H1 (cell line): ENCODE measurements at regions not wholly inside any gene's neighbourhood (a gene's known extent, or its start where the extent isn't known, plus 50 kb on each side); places are given as distances from the start of the nearest gene placed in this dataset.
A peak's percentile ranks its signal among the peaks of the same experiment; 100 is the strongest.

Source experiments
- CTCF ChIA-PET: fragments of 300-600 bp; sonication (Branson Sonifier 250); formaldehyde crosslinking; loops from one replicate; lab custom pipeline; 2021; ENCODE audit not compliant: partially characterized antibody; lab: Charles Lee
- POLR2A ChIA-PET: fragments of 300-600 bp; sonication (Branson Sonifier 250); formaldehyde crosslinking; loops from one replicate; lab custom pipeline; 2021; ENCODE audit warnings: inconsistent platforms; ENCODE audit not compliant: partially characterized antibody; lab: Charles Lee
- DNase-seq, 2 experiments: peaks; one replicate each; pipeline versions ENCODE4 v3.0.0 to v3.0.0-alpha.2; 2010 to 2022; ENCODE audit warnings: low spot score in 2 of 2, low read depth in 1 of 2, mixed read lengths in 1 of 2
- FAIRE-seq: peaks from 2 replicates; lab custom pipeline; 2011; peaks lifted over from hg19 to GRCh38; lab: Jason Lieb, UNC
- H2AFZ ChIP-seq: 2 replicates; pipeline ENCODE4 v1.8.1; 2012; ENCODE audit warnings: low read length, inconsistent platforms
- H2AK5ac ChIP-seq: 2 replicates; pipeline ENCODE4 v1.6.1; 2013; ENCODE audit warnings: low read depth, low read length
- H2BK120ac ChIP-seq: replicated peaks from 2 replicates; pipeline ENCODE3; 2013; ENCODE audit warnings: low read depth, low read length, inconsistent platforms
- H2BK12ac ChIP-seq: 2 replicates; pipeline ENCODE4 v1.6.1; 2013; ENCODE audit warnings: low read depth, low read length
- H2BK15ac ChIP-seq: 2 replicates; pipeline ENCODE4 v1.6.1; 2013; ENCODE audit warnings: low read length
- H2BK20ac ChIP-seq: 2 replicates; pipeline ENCODE4 v1.6.1; 2013; ENCODE audit warnings: low read length
- H2BK5ac ChIP-seq: 2 replicates; pipeline ENCODE4 v1.6.1; 2013; ENCODE audit warnings: low read depth, low read length
- H3K14ac ChIP-seq: 2 replicates; pipeline ENCODE4 v1.6.1; 2013; ENCODE audit warnings: inconsistent platforms; ENCODE audit not compliant: insufficient read length
- H3K18ac ChIP-seq: 2 replicates; pipeline ENCODE4 v1.6.1; 2013; ENCODE audit warnings: low read length; ENCODE audit errors: extremely low read depth
- H3K23ac ChIP-seq: 2 replicates; pipeline ENCODE4 v1.6.1; 2013; ENCODE audit warnings: inconsistent platforms; ENCODE audit not compliant: insufficient read length
- H3K23me2 ChIP-seq: 2 replicates; pipeline ENCODE4 v1.6.1; 2013; ENCODE audit warnings: low read depth, low read length
- H3K27ac ChIP-seq: 2 replicates; pipeline ENCODE4 v1.6.1; 2011; ENCODE audit warnings: low read depth, low read length, inconsistent platforms
- H3K27me3 ChIP-seq, 4 experiments: replicated peaks in 1 of 4; 1 replicate in 1 of 4; 2 replicates in 3 of 4; pipeline versions ENCODE4 v1.6.1 to v1.8.1; 2011 to 2013; ENCODE audit warnings: low read length in 3 of 4, mild to moderate bottlenecking in 3 of 4, inconsistent platforms in 2 of 4, mixed read lengths in 2 of 4, moderate library complexity in 1 of 4; ENCODE audit not compliant: control insufficient read depth in 3 of 4, insufficient read depth in 3 of 4; ENCODE audit errors: extremely low read depth in 1 of 4
- H3K36me3 ChIP-seq, 4 experiments: 2 replicates each; pipeline versions ENCODE4 v1.6.1 to v1.8.1; 2011 to 2013; ENCODE audit warnings: mild to moderate bottlenecking in 4 of 4, low read length in 3 of 4, moderate library complexity in 2 of 4, control low read depth in 1 of 4, inconsistent platforms in 1 of 4; ENCODE audit not compliant: insufficient read depth in 4 of 4, control insufficient read depth in 2 of 4
- H3K4ac ChIP-seq: replicated peaks from 2 replicates; pipeline ENCODE3; 2013; ENCODE audit warnings: low read length, low read depth, mixed read lengths, inconsistent platforms; ENCODE audit not compliant: insufficient read length
- H3K4me1 ChIP-seq, 4 experiments: replicated peaks in 1 of 4; 1 replicate in 1 of 4; 2 replicates in 3 of 4; pipeline versions ENCODE4 v1.6.1 to v1.8.1; 2011 to 2013; ENCODE audit warnings: low read length in 3 of 4, inconsistent platforms in 2 of 4, mixed read lengths in 1 of 4; ENCODE audit not compliant: insufficient read depth in 4 of 4, control insufficient read depth in 3 of 4
- H3K4me2 ChIP-seq, 2 experiments: 2 replicates each; pipeline versions ENCODE4 v1.6.1 to v1.8.1; 2011 to 2013; ENCODE audit warnings: low read depth in 2 of 2, low read length in 2 of 2, control low read depth in 1 of 2, inconsistent platforms in 1 of 2, mild to moderate bottlenecking in 1 of 2; ENCODE audit not compliant: insufficient read depth in 1 of 2
- H3K4me3 ChIP-seq, 4 experiments: fragments of 200-600, 300-600 bp in 1 of 4; sonication (generic), shearing (Covaris generic), sonication (Bioruptor Twin) in 1 of 4; 2 replicates each; pipeline versions ENCODE4 v1.5.1 to v1.8.1; 2011 to 2016; ENCODE audit warnings: low read length in 4 of 4, low read depth in 3 of 4, control low read depth in 2 of 4, inconsistent platforms in 2 of 4, mild to moderate bottlenecking in 2 of 4, mixed read lengths in 1 of 4, moderate library complexity in 1 of 4; ENCODE audit not compliant: insufficient read depth in 2 of 4; ENCODE audit errors: extremely low read depth in 1 of 4
- H3K56ac ChIP-seq: replicated peaks from 2 replicates; pipeline ENCODE3; 2013; ENCODE audit warnings: low read depth, mild to moderate bottlenecking, mixed read lengths, low read length, inconsistent platforms; ENCODE audit not compliant: insufficient read length
- H3K79me1 ChIP-seq: 2 replicates; pipeline ENCODE4 v1.6.1; 2013; ENCODE audit warnings: low read depth, low read length, control low read depth
- H3K79me2 ChIP-seq, 2 experiments: 2 replicates each; pipeline versions ENCODE4 v1.6.1 to v1.8.1; 2012 to 2013; ENCODE audit warnings: low read length in 2 of 2, mild to moderate bottlenecking in 2 of 2, inconsistent platforms in 1 of 2; ENCODE audit not compliant: insufficient read depth in 2 of 2, control insufficient read depth in 1 of 2
- H3K9ac ChIP-seq, 4 experiments: replicated peaks in 1 of 4; 1 replicate in 1 of 4; 2 replicates in 3 of 4; pipeline versions ENCODE4 v1.6.1 to v1.8.1; 2011 to 2013; ENCODE audit warnings: low read depth in 3 of 4, low read length in 3 of 4, control low read depth in 2 of 4, mild to moderate bottlenecking in 2 of 4, moderate library complexity in 2 of 4, inconsistent platforms in 1 of 4; ENCODE audit errors: extremely low read depth in 1 of 4
- H3K9me3 ChIP-seq, 2 experiments: 2 replicates each; pipeline versions ENCODE4 v1.6.1 to v1.8.1; 2012 to 2013; ENCODE audit warnings: mild to moderate bottlenecking in 2 of 2, moderate library complexity in 2 of 2, control low read depth in 1 of 2, inconsistent platforms in 1 of 2, low read depth in 1 of 2, low read length in 1 of 2, mixed read lengths in 1 of 2; ENCODE audit not compliant: insufficient read depth in 2 of 2
- H4K20me1 ChIP-seq, 2 experiments: replicated peaks in 1 of 2; 2 replicates each; pipeline versions ENCODE3 to v1.8.1; 2011 to 2013; ENCODE audit warnings: inconsistent platforms in 2 of 2, low read length in 2 of 2, mild to moderate bottlenecking in 1 of 2; ENCODE audit not compliant: insufficient read depth in 2 of 2, control insufficient read depth in 1 of 2
- H4K5ac ChIP-seq: 2 replicates; pipeline ENCODE4 v1.6.1; 2013; ENCODE audit warnings: low read length, low read depth, mixed read lengths, inconsistent platforms; ENCODE audit not compliant: insufficient read length
- H4K8ac ChIP-seq: 2 replicates; pipeline ENCODE4 v1.8.0; 2013; ENCODE audit warnings: mild to moderate bottlenecking, moderate library complexity, low read length, inconsistent platforms; ENCODE audit not compliant: insufficient read depth; ENCODE audit errors: extremely low read depth
- H4K91ac ChIP-seq: replicated peaks from 2 replicates; pipeline ENCODE3; 2013; ENCODE audit warnings: low read length, mixed read lengths, inconsistent platforms; ENCODE audit not compliant: insufficient read length
- RAD21 ChIP-seq, 2 experiments: IDR thresholded peaks in 1 of 2; conservative IDR thresholded peaks in 1 of 2; 2 replicates each; pipeline ENCODE4 v1.6.1; 2011; ENCODE audit warnings: low read depth in 2 of 2, low read length in 2 of 2, improper control_type of control experiment in 1 of 2, inconsistent platforms in 1 of 2, mild to moderate bottlenecking in 1 of 2, moderate library complexity in 1 of 2
- TEAD4 ChIP-seq: IDR thresholded peaks from 2 replicates; pipeline ENCODE4 v1.6.1; 2012; ENCODE audit warnings: low read depth, low read length, inconsistent platforms, mixed read lengths
- WGBS, 2 experiments: shearing (Covaris generic) in 1 of 2; methylation state at CpG; one replicate each; pipeline versions ENCODE4 v1.1.6 to v1.1.7; 2013 to 2015; ENCODE audit warnings: low lambda C conversion rate in 2 of 2, mixed read lengths in 2 of 2, inconsistent platforms in 1 of 2, low coverage in 1 of 2, missing lambda C conversion rate in 1 of 2; ENCODE audit not compliant: insufficient replicate concordance in 2 of 2, insufficient coverage in 1 of 2, insufficient read length in 1 of 2; ENCODE audit errors: extremely low coverage in 1 of 2, missing lambda C conversion rate in 1 of 2; 5-methylcytosine and 5-hydroxymethylcytosine counted together

DNA sequence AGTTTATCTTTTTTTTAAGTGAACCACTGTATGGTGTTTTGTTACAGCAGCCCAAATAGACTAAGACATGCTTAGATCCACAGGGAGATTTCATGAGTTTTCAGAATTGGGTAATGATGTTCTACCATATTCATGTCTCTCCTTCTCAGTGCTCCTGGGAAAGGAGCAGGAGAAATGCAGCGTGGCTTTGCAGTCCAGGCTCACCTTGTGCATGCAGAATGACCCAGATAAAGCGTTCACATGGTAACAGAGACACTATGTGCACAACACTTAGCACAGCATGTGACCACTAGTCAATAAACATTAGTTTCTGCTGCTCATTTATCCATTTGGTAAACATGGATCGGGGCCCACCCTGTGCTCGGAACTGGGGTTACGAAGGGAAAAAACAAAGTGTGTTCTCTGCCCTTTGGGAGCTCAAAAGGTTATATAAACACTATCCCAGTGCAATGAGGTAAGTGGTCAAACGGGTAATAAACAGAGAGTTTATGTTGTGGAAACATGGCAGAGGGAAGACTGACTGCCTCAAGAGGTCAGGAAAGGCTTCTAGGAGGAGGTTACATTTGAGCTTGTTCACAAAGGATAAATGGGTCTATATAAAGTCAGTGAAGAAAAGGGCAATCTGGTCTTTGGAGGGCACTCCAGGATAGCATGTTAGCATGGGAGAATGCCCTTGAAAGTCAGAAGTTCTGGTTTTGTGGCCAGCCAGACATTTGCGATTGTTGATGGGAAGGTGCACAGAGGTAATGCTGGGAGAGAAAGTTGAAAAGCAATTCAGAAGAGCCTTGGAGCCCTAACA, 299.2 kb downstream of the TDRD15 start:
- H2BK12ac ChIP-seq, result no peak overlapping the region
- no peak overlapping the region for H4K8ac ChIP-seq
- no peak overlapping the region for H4K5ac ChIP-seq
- no peak overlapping the region for H3K14ac ChIP-seq
- H3K36me3 ChIP-seq, result no peaks in the 10 kb centered on the region
- TF ChIP-seq TEAD4 (no peak), RAD21 (IDR thresholded peaks at IDR 0.05 in 1 of 2, conservative IDR thresholded peaks at IDR 0.05 in 1 of 2; ENCODE audit: low read depth in 2 of 2, low read length in 2 of 2) (0 out of 4 replicates have a peak, but pooled peaks of 1 of the 2 experiments have one; percentile 10)
- H3K9ac ChIP-seq, result no peak overlapping the region
- no peak overlapping the region for H3K56ac ChIP-seq
- ChIA-PET POLR2A (no interaction called here), CTCF (interaction anchor here (0.5 to 3.0 kb wide), 22 partner anchors 8 to 1403 kb away, joined by 3 to 16 read pairs (median 4); no protein-coding TSS in a partner anchor)
- no peak overlapping the region for H3K18ac ChIP-seq
- no peak overlapping the region for H2BK15ac ChIP-seq
- FAIRE-seq, result no peak
- H3K23me2 ChIP-seq, result peaks cover 3% of the 10 kb centered on the region; the same call in 1 of the 2 replicates
- H3K23ac ChIP-seq, result no peak overlapping the region
- no peak overlapping the region for H2BK5ac ChIP-seq
- H2BK20ac ChIP-seq, result no peak overlapping the region
- peaks cover 0 to 2% (median 0%) of the 10 kb centered on the region in 4 experiments; a peak in 1 of 7 replicates for H3K4me1 ChIP-seq
- H2AFZ ChIP-seq, result 0 out of 2 replicates have a peak overlapping the region, but pooled peaks have one; percentile 5
- H3K79me2 ChIP-seq, result no peaks in the 10 kb centered on the region
- no peak overlapping the region for H3K4me3 ChIP-seq
- H3K27ac ChIP-seq, result no peak overlapping the region
- H3K4me2 ChIP-seq, result no peak overlapping the region
- H3K79me1 ChIP-seq, result no peaks in the 10 kb centered on the region
- no peak overlapping the region for H3K4ac ChIP-seq
- no peaks in the 10 kb centered on the region for H3K9me3 ChIP-seq
- no peaks in the 10 kb centered on the region for H3K27me3 ChIP-seq
- WGBS, 2 experiments, result 85% methylated on average over 7 of the region's 7 CpGs; no CpG with 5 or more reads in 1 of the 2 experiments
- H4K20me1 ChIP-seq, result no peaks in the 10 kb centered on the region
- DNase-seq, result no peak
- H2BK120ac ChIP-seq, result no peak overlapping the region
- no peak overlapping the region for H2AK5ac ChIP-seq
- no peak overlapping the region for H4K91ac ChIP-seq
